Activated naive CD4-positive, alpha-beta T cell treated with anti-CD3 and anti-CD28 coated beads for 36 hours (primary cell): ENCODE measurements at regions not wholly inside any gene's neighbourhood (a gene's known extent, or its start where the extent isn't known, plus 50 kb on each side); places are given as distances from the start of the nearest gene placed in this dataset.
A peak's percentile ranks its signal among the peaks of the same experiment; 100 is the strongest.
"Not testable (repeated sequence)": the region's sequence is repeated elsewhere in the genome, so short reads cannot be mapped to it uniquely, and the experiment has no call there.

ENCODE experiments used
- CTCF ChIA-PET: fragments of 350-600 bp; sonication (Branson Sonifier 250); formaldehyde crosslinking; loops from one replicate; lab custom pipeline; 2021; ENCODE audit warnings: antibody characterized with exemption; lab: Charles Lee
- DNase-seq: peaks from one replicate; pipeline ENCODE4 v3.0.0-alpha.2; 2020
- H3K27ac Mint-ChIP-seq: one replicate; pipeline ENCODE4 v1.8.0; 2021; ENCODE audit warnings: mild to moderate bottlenecking, mixed read lengths
- H3K27me3 Mint-ChIP-seq: one replicate; pipeline ENCODE4 v1.8.0; 2021; ENCODE audit warnings: low read depth, mixed read lengths
- H3K36me3 Mint-ChIP-seq: one replicate; pipeline ENCODE4 v1.8.0; 2021; ENCODE audit warnings: low read depth, mixed read lengths
- H3K4me1 Mint-ChIP-seq: one replicate; pipeline ENCODE4 v1.8.0; 2021; ENCODE audit warnings: low read depth, mixed read lengths
- H3K4me3 Mint-ChIP-seq: one replicate; pipeline ENCODE4 v1.8.0; 2021; ENCODE audit warnings: mild to moderate bottlenecking, moderate library complexity, mixed read lengths
- H3K9me3 Mint-ChIP-seq: one replicate; pipeline ENCODE4 v1.8.0; 2021; ENCODE audit warnings: mixed read lengths
- intact Hi-C: fragments of 100-400 bp; cut with micrococcal nuclease; formaldehyde crosslinking; loops from one replicate; pipeline ENCODE4 v1.15.1; 2023

DNA sequence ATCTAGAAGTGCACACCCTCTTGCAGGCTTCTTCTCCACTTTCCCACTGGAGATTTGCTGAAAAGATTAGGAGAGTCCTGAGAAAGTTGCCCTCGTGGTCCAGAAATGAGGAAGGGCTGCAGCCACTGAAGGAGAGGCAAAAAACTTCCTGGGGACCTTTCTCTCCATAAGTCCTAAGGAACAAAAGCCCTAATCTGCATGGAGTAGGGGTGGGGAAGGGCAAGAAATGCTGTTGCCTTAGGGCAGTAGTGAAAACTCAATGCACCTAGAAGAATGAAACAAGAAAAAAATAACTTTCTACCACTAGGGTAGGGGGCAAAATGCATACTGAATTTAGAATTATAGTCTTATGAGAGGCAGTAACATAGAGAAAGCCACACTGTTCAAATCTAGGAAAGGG lies 1408.8 kb downstream of the PCDH19 start:
- no peak overlapping the region for H3K27ac Mint-ChIP-seq
- no peak for DNase-seq
- H3K4me1 Mint-ChIP-seq, result no peaks in the 10 kb centered on the region
- intact Hi-C loops, result no loop called here
- H3K27me3 Mint-ChIP-seq, result no peaks in the 10 kb centered on the region
- no peaks in the 10 kb centered on the region for H3K36me3 Mint-ChIP-seq
- no peaks in the 10 kb centered on the region for H3K9me3 Mint-ChIP-seq
- CTCF ChIA-PET, result no interaction called here
- no peak overlapping the region for H3K4me3 Mint-ChIP-seq

DNA sequence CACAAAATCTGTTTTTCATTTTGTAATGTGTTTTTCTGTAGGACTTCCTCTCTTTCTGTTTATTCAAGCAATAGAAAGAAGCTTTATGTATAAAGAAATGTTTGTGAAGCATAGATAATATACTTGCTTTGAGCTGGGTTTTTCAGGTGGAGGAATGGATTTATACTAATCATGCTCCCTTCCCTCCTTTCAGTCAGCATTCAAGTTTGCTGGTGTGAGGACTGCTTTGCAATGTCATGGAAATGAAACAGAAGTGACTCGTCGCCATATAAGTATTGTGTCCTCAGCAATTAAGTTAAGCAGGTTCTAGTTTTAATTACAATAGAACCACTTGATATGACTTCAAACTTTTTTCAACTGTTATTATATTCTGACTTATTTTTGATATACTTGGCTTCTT lies 1447.1 kb downstream of the PCDH19 start:
- Mint-ChIP-seq H3K36me3 (no peaks in the 10 kb centered on the region), H3K27me3 (no peaks in the 10 kb centered on the region), H3K4me3 (no peak overlapping the region), H3K27ac (no peak overlapping the region), H3K9me3 (no peaks in the 10 kb centered on the region), H3K4me1 (no peaks in the 10 kb centered on the region)
- no peak for DNase-seq
- intact Hi-C loops, result no loop called here
- CTCF ChIA-PET, result no interaction called here

DNA sequence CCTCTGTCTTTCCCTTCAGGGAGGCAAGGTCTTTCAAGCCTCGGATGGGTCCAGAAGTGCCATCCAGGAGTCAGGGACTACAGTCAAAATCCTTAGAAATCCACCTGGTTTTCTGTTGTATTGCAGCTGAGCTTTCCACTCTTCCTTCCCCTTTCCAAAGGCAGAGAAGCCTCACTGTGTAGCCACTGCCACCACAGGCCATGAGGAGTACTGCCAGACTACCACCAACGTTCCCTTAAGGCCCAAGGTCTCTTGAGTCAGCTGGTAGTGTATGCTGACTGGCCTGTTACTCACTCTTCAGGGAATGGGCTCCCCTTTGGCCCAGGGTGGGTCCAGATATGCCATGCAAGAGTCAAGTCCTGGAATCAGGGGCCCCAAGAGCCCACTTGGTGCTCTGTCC lies 1454.1 kb downstream of the PCDH19 start:
- Mint-ChIP-seq H3K4me1 (no peaks in the 10 kb centered on the region), H3K9me3 (peaks cover 3% of the 10 kb centered on the region), H3K36me3 (no peaks in the 10 kb centered on the region), H3K4me3 (no peak overlapping the region), H3K27me3 (no peaks in the 10 kb centered on the region), H3K27ac (no peak overlapping the region)
- no peak for DNase-seq
- CTCF ChIA-PET, result no interaction called here
- intact Hi-C loops, result no loop called here

DNA sequence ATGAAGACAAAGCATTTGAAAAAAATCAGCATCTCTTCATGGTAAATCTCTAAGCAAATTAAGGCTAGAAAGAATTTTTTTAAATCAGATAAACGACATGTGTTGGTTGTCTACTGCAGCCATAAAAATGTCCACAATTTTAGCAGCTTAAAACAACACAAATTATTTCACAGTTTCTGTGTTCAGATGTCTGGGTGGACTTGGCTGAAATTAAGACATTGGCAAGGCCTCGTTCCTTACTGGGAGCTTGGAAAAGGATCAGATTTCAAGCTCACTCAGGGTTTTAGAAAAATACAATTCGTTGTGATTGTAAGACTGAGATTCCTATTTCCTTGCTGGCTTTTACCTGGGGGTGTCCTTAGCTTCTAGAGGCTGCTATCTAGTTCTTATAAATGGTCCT lies 1470.6 kb downstream of the PCDH19 start:
- no peak for DNase-seq
- CTCF ChIA-PET, result no interaction called here
- H3K4me1 Mint-ChIP-seq, result no peaks in the 10 kb centered on the region
- H3K27ac Mint-ChIP-seq, result no peak overlapping the region
- H3K4me3 Mint-ChIP-seq, result no peak overlapping the region
- no peaks in the 10 kb centered on the region for H3K27me3 Mint-ChIP-seq
- no peaks in the 10 kb centered on the region for H3K36me3 Mint-ChIP-seq
- intact Hi-C loops, result no loop called here
- H3K9me3 Mint-ChIP-seq, result no peaks in the 10 kb centered on the region

DNA sequence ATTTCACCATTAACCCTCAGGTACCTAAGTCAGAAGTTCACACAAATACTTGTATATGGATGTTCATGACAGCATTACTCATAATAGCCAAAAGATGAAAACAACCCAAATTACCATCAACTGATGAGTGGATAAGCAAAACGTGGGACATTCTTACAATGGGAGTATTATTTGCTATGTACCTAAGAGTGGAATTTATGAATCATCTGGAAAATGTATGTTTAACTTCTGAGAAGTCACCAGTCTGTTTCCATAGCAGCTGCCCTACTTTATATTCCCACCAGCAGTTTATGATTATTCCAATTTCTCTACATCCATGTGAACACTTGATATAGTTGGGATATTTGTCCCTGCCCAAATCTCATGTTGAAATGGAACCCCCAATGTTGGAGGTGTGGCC lies 1478.9 kb downstream of the PCDH19 start:
- Mint-ChIP-seq H3K27me3 (no peaks in the 10 kb centered on the region), H3K4me1 (no peaks in the 10 kb centered on the region), H3K4me3 (no peak overlapping the region), H3K36me3 (no peaks in the 10 kb centered on the region), H3K27ac (no peak overlapping the region), H3K9me3 (no peaks in the 10 kb centered on the region)
- DNase-seq, result no peak
- intact Hi-C loops, result no loop called here
- CTCF ChIA-PET, result no interaction called here

DNA sequence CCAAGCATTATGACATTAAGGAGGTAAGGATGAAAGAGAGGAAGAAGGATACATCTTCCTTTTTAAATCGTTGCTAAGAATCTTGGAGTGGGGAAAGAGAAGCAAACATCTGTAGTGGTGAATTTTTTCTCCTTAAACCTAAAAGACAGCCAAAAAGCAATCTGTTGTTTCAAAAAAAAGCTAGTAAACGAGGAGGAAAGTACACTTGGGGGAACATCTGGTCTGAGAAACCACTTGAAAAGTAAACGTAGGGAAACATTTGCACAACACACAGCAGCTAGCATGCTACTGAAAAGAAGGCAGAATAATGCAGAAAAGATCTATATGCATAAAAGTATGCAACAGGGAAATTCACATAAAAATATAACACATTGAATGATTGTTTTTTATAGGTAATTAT lies 1485.6 kb downstream of the PCDH19 start:
- no peaks in the 10 kb centered on the region for H3K27me3 Mint-ChIP-seq
- H3K9me3 Mint-ChIP-seq, result peaks cover 3% of the 10 kb centered on the region
- DNase-seq, result no peak
- intact Hi-C loops, result no loop called here
- H3K4me3 Mint-ChIP-seq, result no peak overlapping the region
- H3K27ac Mint-ChIP-seq, result no peak overlapping the region
- H3K36me3 Mint-ChIP-seq, result no peaks in the 10 kb centered on the region
- no peaks in the 10 kb centered on the region for H3K4me1 Mint-ChIP-seq
- CTCF ChIA-PET, result no interaction called here

DNA sequence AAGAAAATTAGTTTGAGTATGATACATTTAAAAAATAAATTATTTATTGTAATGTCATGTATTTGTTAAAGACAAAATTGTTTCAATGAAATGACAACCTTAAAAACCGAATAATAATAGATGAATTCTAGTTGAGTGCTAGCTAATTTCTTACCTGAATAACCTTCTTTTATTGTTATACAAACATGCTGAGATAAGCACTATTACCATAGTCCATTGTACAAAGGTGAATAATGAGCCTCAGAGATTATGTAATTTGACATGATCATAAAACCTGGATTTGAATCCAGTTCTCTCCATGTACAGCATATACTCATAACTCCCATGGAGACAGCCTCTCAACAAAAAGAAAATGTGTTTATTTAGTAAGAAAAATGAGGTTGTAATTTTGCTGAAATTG lies 1512.9 kb downstream of the PCDH19 start:
- intact Hi-C loops, result no loop called here
- CTCF ChIA-PET, result no interaction called here
- no peaks in the 10 kb centered on the region for H3K9me3 Mint-ChIP-seq

DNA sequence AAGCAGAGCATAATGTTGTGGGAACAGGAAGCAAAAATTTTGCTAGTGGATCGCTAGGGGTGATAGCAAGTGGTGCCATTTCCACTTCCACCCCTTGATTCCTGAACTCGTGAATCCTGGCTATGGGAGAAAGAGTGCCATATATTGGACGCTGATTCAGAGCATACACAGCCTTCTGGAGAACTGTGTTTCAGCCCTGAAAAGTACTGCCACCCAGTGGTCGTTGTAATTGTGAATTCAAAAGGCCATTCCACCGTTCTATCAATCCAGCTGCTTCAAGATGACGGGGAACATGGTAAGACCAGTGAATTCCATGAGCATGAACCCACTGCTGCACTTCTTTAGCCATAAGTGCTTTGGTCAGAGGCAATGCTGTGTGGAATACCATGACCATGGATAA lies 1559.4 kb downstream of the PCDH19 start:
- H3K9me3 Mint-ChIP-seq, H3K36me3 Mint-ChIP-seq, H3K27me3 Mint-ChIP-seq, H3K4me1 Mint-ChIP-seq, H3K4me3 Mint-ChIP-seq, intact Hi-C loops, CTCF ChIA-PET, H3K27ac Mint-ChIP-seq: not testable (repeated sequence)
- DNase-seq, result peak; percentile 3

More for the DNA sequence above, 1512.9 kb downstream of the PCDH19 start:
- no peak for DNase-seq
- no peaks in the 10 kb centered on the region for H3K27me3 Mint-ChIP-seq
- no peaks in the 10 kb centered on the region for H3K36me3 Mint-ChIP-seq
- H3K27ac Mint-ChIP-seq, result no peak overlapping the region
- H3K4me1 Mint-ChIP-seq, result no peaks in the 10 kb centered on the region
- H3K4me3 Mint-ChIP-seq, result no peak overlapping the region
